Testis (tissue), 2 donors: ENCODE measurements at regions not wholly inside any gene's neighbourhood (a gene's known extent, or its start where the extent isn't known, plus 50 kb on each side); places are given as distances from the start of the nearest gene placed in this dataset.

Experiments
- DNase-seq: peaks from one replicate; pipeline ENCODE4 v3.0.0-alpha.2; 2019
- H3K27ac ChIP-seq, 2 donors: fragments of 200-600 bp; sonication (generic); one replicate each; pipeline ENCODE4 v1.5.1; 2019
- H3K27me3 ChIP-seq: fragments of 200-600 bp; sonication (generic); one replicate; pipeline ENCODE4 v1.5.1; 2019
- H3K36me3 ChIP-seq: fragments of 200-600 bp; sonication (generic); one replicate; pipeline ENCODE4 v1.5.1; 2017; ENCODE audit warnings: low read depth; ENCODE audit errors: missing control alignments
- H3K4me1 ChIP-seq: fragments of 200-600 bp; sonication (generic); one replicate; pipeline ENCODE4 v1.5.1; 2019
- H3K4me3 ChIP-seq, 2 donors: fragments of 200-600 bp; sonication (generic); one replicate each; pipeline ENCODE4 v1.5.1; 2017 to 2019
- H3K9me3 ChIP-seq: fragments of 200-600 bp; sonication (generic); one replicate; pipeline ENCODE4 v1.5.1; 2017
- CTCF ChIP-seq, 3 experiments: fragments of 450-650 bp in 2 of 3; fragments of 200-600 bp in 1 of 3; sonication (generic) in 1 of 3; IDR thresholded peaks; one replicate each; pipeline ENCODE4 v1.5.1; 2016 to 2019; ENCODE audit warnings: antibody characterized with exemption in 3 of 3, mild to moderate bottlenecking in 2 of 3, moderate library complexity in 1 of 3
- POLR2A ChIP-seq: fragments of 450-650 bp; IDR thresholded peaks from one replicate; pipeline ENCODE4 v1.6.1; 2017; ENCODE audit warnings: antibody characterized with exemption, mild to moderate bottlenecking, moderate library complexity
- WGBS, 2 donors: methylation state at CpG; one replicate each; pipeline ENCODE4 v1.1.5; 2018; 5-methylcytosine and 5-hydroxymethylcytosine counted together
- intact Hi-C: fragments of 100-400 bp; cut with DNase I; formaldehyde crosslinking; loops from one replicate; pipeline ENCODE4 v1.15.1; 2023; ENCODE audit warnings: low total_unique reads

- intact Hi-C loops = no loop called here
- no peak for TF ChIP-seq CTCF (IDR thresholded peaks at IDR 0.05)
- no peak for TF ChIP-seq POLR2A
- Histone ChIP-seq H3K4me1 (peaks cover 37% of the 10 kb centered on the region), H3K4me3 (no peak overlapping the region), H3K36me3 (no peaks in the 10 kb centered on the region), H3K9me3 (no peaks in the 10 kb centered on the region), H3K27ac (no peak overlapping the region), H3K27me3 (no peaks in the 10 kb centered on the region)
- WGBS, 2 donors = 68 to 79% methylated on average over 9 of the region's 9 CpGs
- no peak for DNase-seq
Measured at GRCh38 chr2:41944220-41944880, 103.5 kb upstream of the PKDCC start.

- TF ChIP-seq POLR2A (no peak), CTCF (IDR thresholded peaks at IDR 0.05) (no peak)
- peaks cover 18% of the 10 kb centered on the region for H3K4me1 ChIP-seq
- peak; percentile 74 for DNase-seq
- H3K36me3 ChIP-seq = no peaks in the 10 kb centered on the region
- WGBS, 2 donors = 22 to 31% methylated on average over 7 to 11 of the region's 11 CpGs
- no peaks in the 10 kb centered on the region for H3K9me3 ChIP-seq
- H3K27me3 ChIP-seq = no peaks in the 10 kb centered on the region
- H3K27ac ChIP-seq = peak overlapping the region; percentile 34 to 71
- intact Hi-C loops = no loop called here
- no peak overlapping the region for H3K4me3 ChIP-seq
Measured at GRCh38 chr2:41947701-41948396, 100.0 kb upstream of the PKDCC start.

GRCh38 chr2:41948397-41948763, 99.4 kb upstream of the PKDCC start:
- Histone ChIP-seq H3K4me3 (no peak overlapping the region), H3K27ac (peak overlapping the region in 1 of 2 donors; percentile 71), H3K27me3 (no peaks in the 10 kb centered on the region), H3K4me1 (peaks cover 18% of the 10 kb centered on the region), H3K9me3 (no peaks in the 10 kb centered on the region), H3K36me3 (no peaks in the 10 kb centered on the region)
- intact Hi-C loops = no loop called here
- TF ChIP-seq POLR2A (no peak), CTCF (IDR thresholded peaks at IDR 0.05) (no peak)
- no peak for DNase-seq
- 86 to 87% methylated on average over 2 to 3 of the region's 3 CpGs for WGBS, 2 donors

- Histone ChIP-seq H3K9me3 (no peaks in the 10 kb centered on the region), H3K27ac (no peak overlapping the region), H3K36me3 (no peaks in the 10 kb centered on the region), H3K4me3 (no peak overlapping the region), H3K4me1 (peaks cover 15% of the 10 kb centered on the region), H3K27me3 (no peaks in the 10 kb centered on the region)
- DNase-seq = no peak
- intact Hi-C loops = no loop called here
- 67 to 75% methylated on average over 7 of the region's 7 CpGs for WGBS, 2 donors
- TF ChIP-seq CTCF (IDR thresholded peaks at IDR 0.05) = no peak
- no peak for TF ChIP-seq POLR2A
Measured at GRCh38 chr2:41949091-41949882, 98.5 kb upstream of the PKDCC start.
